ENCODE measurements at regions not wholly inside any gene's neighbourhood (a gene's known extent, or its start where the extent isn't known, plus 50 kb on each side); places are given as distances from the start of the nearest gene placed in this dataset.

DNA sequence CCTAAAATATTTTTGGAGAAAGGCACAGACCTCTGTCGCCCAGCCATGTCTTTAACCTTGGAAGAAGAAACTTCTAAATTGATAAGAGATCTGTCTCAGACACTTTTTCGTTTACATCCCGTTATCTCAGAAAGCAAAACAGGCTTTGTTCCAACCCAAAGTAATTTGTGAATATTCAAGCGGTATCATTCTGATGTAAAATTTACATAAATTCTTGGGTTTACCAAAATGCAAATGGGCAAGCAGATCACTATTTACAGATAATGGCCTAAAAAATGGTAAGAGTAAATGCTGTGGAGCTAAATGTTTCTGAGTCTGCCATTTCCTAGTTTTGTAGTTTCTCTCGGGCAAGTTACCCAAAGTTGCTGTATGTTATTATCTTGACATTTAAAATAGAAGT is 101.9 kb upstream of the VPREB1 start:
- no peaks in the 10 kb centered on the region for H3K4me1 ChIP-seq (ENCODE audit: control insufficient read depth, extremely low read depth, insufficient read depth, low read length)
- no peaks in the 10 kb centered on the region for H4K20me1 ChIP-seq (replicated peaks; ENCODE audit: control insufficient read depth, extremely low read depth, insufficient read depth, low read length)
- no peaks in the 10 kb centered on the region for H3K9me3 ChIP-seq (replicated peaks; ENCODE audit: control insufficient read depth, insufficient read depth, low read length)
- FAIRE-seq (no peak), DNase-seq (ENCODE audit: low read depth, low spot score) (no peak)
- ChIA-PET POLR2A (no interaction called here), CTCF (interaction anchor here (0.9 to 1.0 kb wide), 3 partner anchors 9 to 53 kb away, joined by 3 to 6 read pairs (median 4); no protein-coding TSS in a partner anchor)
- H2AFZ ChIP-seq (ENCODE audit: low read depth, low read length) = no peak overlapping the region
- H3K79me2 ChIP-seq (ENCODE audit: control insufficient read depth, insufficient read depth, low read length) = no peaks in the 10 kb centered on the region
- dilution Hi-C loops (cut with MboI; ENCODE audit: extremely low pct_ligation_motif_present, low sequenced_read_pairs) = no loop called here
- no peaks in the 10 kb centered on the region for H3K36me3 ChIP-seq (ENCODE audit: control insufficient read depth in 2 of 2, extremely low read depth in 1 of 2, insufficient read depth in 2 of 2, low read length in 2 of 2)
- H3K27me3 ChIP-seq (ENCODE audit: control insufficient read depth in 2 of 2, insufficient read depth in 2 of 2, low read length in 2 of 2) = peaks cover 36 to 71% of the 10 kb centered on the region in 2 experiments
- H3K4me3 ChIP-seq (replicated peaks in 1 of 3; ENCODE audit: insufficient read depth in 1 of 3, low read depth in 1 of 3, low read length in 3 of 3) = no peak overlapping the region
- H3K9ac ChIP-seq (replicated peaks; ENCODE audit: extremely low read depth, insufficient read depth, low read length) = no peak overlapping the region
- no TSS peak for BruUV-seq (replicated peaks)
- intact Hi-C loops (cut with micrococcal nuclease) = no loop called here
- TF ChIP-seq EZH2 (IDR thresholded peaks at IDR 0.05; ENCODE audit: borderline replicate concordance, low read depth, low read length, severe bottlenecking) (no peak), MYC (IDR thresholded peaks at IDR 0.05; ENCODE audit: low read depth, low read length) (no peak), POLR2AphosphoS5 (IDR thresholded peaks at IDR 0.05; ENCODE audit: insufficient read depth, low read depth, low read length) (no peak), JUN (IDR thresholded peaks at IDR 0.05; ENCODE audit: borderline replicate concordance, insufficient read depth, insufficient read length, low read depth) (no peak)
- TF ChIP-seq, protein P1, sequence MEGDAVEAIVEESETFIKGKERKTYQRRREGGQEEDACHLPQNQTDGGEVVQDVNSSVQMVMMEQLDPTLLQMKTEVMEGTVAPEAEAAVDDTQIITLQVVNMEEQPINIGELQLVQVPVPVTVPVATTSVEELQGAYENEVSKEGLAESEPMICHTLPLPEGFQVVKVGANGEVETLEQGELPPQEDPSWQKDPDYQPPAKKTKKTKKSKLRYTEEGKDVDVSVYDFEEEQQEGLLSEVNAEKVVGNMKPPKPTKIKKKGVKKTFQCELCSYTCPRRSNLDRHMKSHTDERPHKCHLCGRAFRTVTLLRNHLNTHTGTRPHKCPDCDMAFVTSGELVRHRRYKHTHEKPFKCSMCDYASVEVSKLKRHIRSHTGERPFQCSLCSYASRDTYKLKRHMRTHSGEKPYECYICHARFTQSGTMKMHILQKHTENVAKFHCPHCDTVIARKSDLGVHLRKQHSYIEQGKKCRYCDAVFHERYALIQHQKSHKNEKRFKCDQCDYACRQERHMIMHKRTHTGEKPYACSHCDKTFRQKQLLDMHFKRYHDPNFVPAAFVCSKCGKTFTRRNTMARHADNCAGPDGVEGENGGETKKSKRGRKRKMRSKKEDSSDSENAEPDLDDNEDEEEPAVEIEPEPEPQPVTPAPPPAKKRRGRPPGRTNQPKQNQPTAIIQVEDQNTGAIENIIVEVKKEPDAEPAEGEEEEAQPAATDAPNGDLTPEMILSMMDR (IDR thresholded peaks at IDR 0.05; ENCODE audit: extremely low read depth in 1 of 2, insufficient read depth in 1 of 2, low read depth in 1 of 2, low read length in 2 of 2) = no peak
- H3K27ac ChIP-seq (ENCODE audit: insufficient read depth, low read depth, low read length) = no peak overlapping the region
- no peaks in the 10 kb centered on the region for H3K9me1 ChIP-seq (replicated peaks; ENCODE audit: control insufficient read depth, extremely low read depth, insufficient read depth, low read length)
- H3K4me2 ChIP-seq (ENCODE audit: insufficient read depth, low read length) = no peak overlapping the region

All from endothelial cell of umbilical vein (primary cell).